WTC11 (cell line): ENCODE measurements at regions not wholly inside any gene's neighbourhood (a gene's known extent, or its start where the extent isn't known, plus 50 kb on each side); places are given as distances from the start of the nearest gene placed in this dataset.

ENCODE experiments used
- ATAC-seq: fragments of 200-7000 bp; cut with Tn5 transposase; 2 replicates; pipeline ENCODE4 v1.10.0; 2021; ENCODE audit warnings: mild to moderate bottlenecking, moderate library complexity
- CTCF ChIA-PET: fragments of 300-600 bp; sonication (Branson Sonifier 250); formaldehyde crosslinking; loops from one replicate; lab custom pipeline; 2021; ENCODE audit warnings: antibody characterized with exemption; lab: Charles Lee
- POLR2A ChIA-PET: fragments of 350-600 bp; sonication (Branson Sonifier 250); formaldehyde crosslinking; loops from one replicate; lab custom pipeline; 2021; ENCODE audit warnings: antibody characterized with exemption; lab: Charles Lee
- DNase-seq: peaks from one replicate; pipeline ENCODE4 v3.0.0; 2021; ENCODE audit warnings: low spot score
- H3K27ac Mint-ChIP-seq: 2 replicates; pipeline ENCODE4 v1.8.0; 2021; ENCODE audit warnings: mixed read lengths
- H3K27me3 Mint-ChIP-seq: 2 replicates; pipeline ENCODE4 v1.8.0; 2021; ENCODE audit warnings: low read depth, mild to moderate bottlenecking, moderate library complexity, mixed read lengths
- H3K36me3 Mint-ChIP-seq: 2 replicates; pipeline ENCODE4 v1.8.0; 2021; ENCODE audit warnings: mixed read lengths
- H3K4me1 Mint-ChIP-seq: 2 replicates; pipeline ENCODE4 v1.8.0; 2022; ENCODE audit warnings: mixed read lengths
- H3K4me3 Mint-ChIP-seq: 2 replicates; pipeline ENCODE4 v1.8.0; 2021; ENCODE audit warnings: mild to moderate bottlenecking, moderate library complexity, mixed read lengths
- H3K9me3 Mint-ChIP-seq: 2 replicates; pipeline ENCODE4 v1.8.0; 2021; ENCODE audit warnings: mixed read lengths
- CREM ChIP-seq: sonication (generic); formaldehyde crosslinking; IDR thresholded peaks from 2 replicates; pipeline ENCODE4 v1.8.1; 2022; ENCODE audit warnings: mild to moderate bottlenecking, missing genetic modification reagents, moderate library complexity
- EMX1 ChIP-seq: fragments of 250-450 bp; sonication (Bioruptor Pico); IDR thresholded peaks from 2 replicates; pipeline ENCODE4 v1.8.0; 2021; ENCODE audit warnings: mild to moderate bottlenecking
- ESRRA ChIP-seq: sonication (generic); formaldehyde crosslinking; IDR thresholded peaks from 2 replicates; pipeline ENCODE4 v1.8.1; 2022; ENCODE audit warnings: mild to moderate bottlenecking, missing genetic modification reagents, borderline replicate concordance
- GTF2I ChIP-seq: fragments of 250-450 bp; sonication (Bioruptor Pico); conservative IDR thresholded peaks from 2 replicates; pipeline ENCODE4 v1.4.0; 2021; ENCODE audit warnings: mild to moderate bottlenecking
- IRF2 ChIP-seq: sonication (generic); formaldehyde crosslinking; IDR thresholded peaks from 2 replicates; pipeline ENCODE4 v1.8.0; 2022; ENCODE audit warnings: low read depth, missing genetic modification reagents, borderline replicate concordance
- NR3C1 ChIP-seq: sonication (generic); formaldehyde crosslinking; conservative IDR thresholded peaks from 2 replicates; pipeline ENCODE4 v1.8.1; 2023; ENCODE audit warnings: low read depth, mild to moderate bottlenecking, missing genetic modification reagents
- PRRX2 ChIP-seq: fragments of 250-450 bp; sonication (Bioruptor Pico); IDR thresholded peaks from 2 replicates; pipeline ENCODE4 v1.8.0; 2021; ENCODE audit warnings: mild to moderate bottlenecking
- TCF7 ChIP-seq: sonication (generic); formaldehyde crosslinking; IDR thresholded peaks from 2 replicates; pipeline ENCODE4 v1.8.0; 2022; ENCODE audit warnings: mild to moderate bottlenecking, low read depth, missing genetic modification reagents, moderate library complexity
- TEAD1 ChIP-seq: sonication (generic); formaldehyde crosslinking; IDR thresholded peaks from 2 replicates; pipeline ENCODE4 v1.8.0; 2022; ENCODE audit warnings: mild to moderate bottlenecking, missing genetic modification reagents
- ZNF138 ChIP-seq: sonication (generic); formaldehyde crosslinking; conservative IDR thresholded peaks from 2 replicates; pipeline ENCODE4 v1.8.1; 2022; ENCODE audit warnings: mild to moderate bottlenecking, moderate library complexity, missing genetic modification reagents
- ZNF263 ChIP-seq: sonication (generic); formaldehyde crosslinking; IDR thresholded peaks from 2 replicates; pipeline ENCODE4 v1.8.1; 2022; ENCODE audit warnings: low read depth, mild to moderate bottlenecking, moderate library complexity, missing genetic modification reagents
- ZNF396 ChIP-seq: fragments of 250-450 bp; sonication (Bioruptor Pico); IDR thresholded peaks from 2 replicates; pipeline ENCODE4 v1.8.0; 2021; ENCODE audit warnings: mild to moderate bottlenecking, moderate library complexity, borderline replicate concordance
- ZNF423 ChIP-seq: fragments of 250-450 bp; sonication (Bioruptor Pico); IDR thresholded peaks from 2 replicates; pipeline ENCODE4 v2.1.2; 2022; ENCODE audit warnings: mild to moderate bottlenecking, moderate library complexity
- TF ChIP-seq, protein P1 (sequence below): sonication (generic); formaldehyde crosslinking; IDR thresholded peaks from 2 replicates; pipeline ENCODE4 v1.8.1; 2022; ENCODE audit warnings: missing genetic modification reagents, borderline replicate concordance
- TF ChIP-seq, protein P2 (sequence below): sonication (generic); formaldehyde crosslinking; IDR thresholded peaks from 2 replicates; pipeline ENCODE4 v1.8.0; 2023; ENCODE audit warnings: missing genetic modification reagents
- TF ChIP-seq, protein P3 (sequence below): sonication (generic); formaldehyde crosslinking; IDR thresholded peaks from 2 replicates; pipeline ENCODE4 v1.8.1; 2023; ENCODE audit warnings: mild to moderate bottlenecking, missing genetic modification reagents, moderate library complexity
- TF ChIP-seq, protein P4 (sequence below): fragments of 250-450 bp; sonication (Bioruptor Pico); IDR thresholded peaks from 2 replicates; pipeline ENCODE4 v1.9.0; 2021; ENCODE audit warnings: mild to moderate bottlenecking, borderline replicate concordance
- TF ChIP-seq, protein P5 (sequence below): fragments of 250-450 bp; sonication (Bioruptor Pico); IDR thresholded peaks from 2 replicates; pipeline ENCODE4 v1.9.0; 2021; ENCODE audit warnings: moderate library complexity, mild to moderate bottlenecking, inconsistent platforms, borderline replicate concordance
- TF ChIP-seq, protein P6 (sequence below): sonication (generic); formaldehyde crosslinking; IDR thresholded peaks from 2 replicates; pipeline ENCODE4 v1.8.0; 2023; ENCODE audit warnings: missing genetic modification reagents, mild to moderate bottlenecking, borderline replicate concordance
- TF ChIP-seq, protein P7 (sequence below): fragments of 250-450 bp; sonication (Bioruptor Pico); IDR thresholded peaks from 2 replicates; pipeline ENCODE4 v1.9.0; 2021; ENCODE audit warnings: mild to moderate bottlenecking

DNA sequence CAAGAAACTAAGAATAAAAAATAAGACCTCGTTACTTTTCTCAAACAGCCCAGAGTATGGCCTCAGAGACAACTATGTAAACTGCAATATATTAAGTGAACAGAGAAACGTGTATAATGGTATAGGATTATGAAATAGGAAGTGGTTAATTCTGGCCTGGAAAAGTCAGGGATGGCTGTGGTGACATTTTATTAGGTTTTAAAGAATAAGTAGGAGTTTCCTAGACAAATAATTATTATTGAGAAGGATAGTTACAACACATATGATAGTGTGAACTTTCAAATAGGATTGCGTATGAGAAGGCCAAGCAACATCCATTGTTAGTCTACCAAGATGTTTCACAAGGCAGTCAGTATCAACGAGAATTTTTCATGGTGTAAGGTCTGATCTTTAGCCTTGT, 244.1 kb downstream of the LPIN1 start:
- CTCF ChIA-PET = no interaction called here
- H3K9me3 Mint-ChIP-seq = peaks cover 27% of the 10 kb centered on the region

More for the DNA sequence above, 244.1 kb downstream of the LPIN1 start:
- no peak for TF ChIP-seq ZNF423 (CRISPR knock-in tag)
- TF ChIP-seq, protein P1, sequence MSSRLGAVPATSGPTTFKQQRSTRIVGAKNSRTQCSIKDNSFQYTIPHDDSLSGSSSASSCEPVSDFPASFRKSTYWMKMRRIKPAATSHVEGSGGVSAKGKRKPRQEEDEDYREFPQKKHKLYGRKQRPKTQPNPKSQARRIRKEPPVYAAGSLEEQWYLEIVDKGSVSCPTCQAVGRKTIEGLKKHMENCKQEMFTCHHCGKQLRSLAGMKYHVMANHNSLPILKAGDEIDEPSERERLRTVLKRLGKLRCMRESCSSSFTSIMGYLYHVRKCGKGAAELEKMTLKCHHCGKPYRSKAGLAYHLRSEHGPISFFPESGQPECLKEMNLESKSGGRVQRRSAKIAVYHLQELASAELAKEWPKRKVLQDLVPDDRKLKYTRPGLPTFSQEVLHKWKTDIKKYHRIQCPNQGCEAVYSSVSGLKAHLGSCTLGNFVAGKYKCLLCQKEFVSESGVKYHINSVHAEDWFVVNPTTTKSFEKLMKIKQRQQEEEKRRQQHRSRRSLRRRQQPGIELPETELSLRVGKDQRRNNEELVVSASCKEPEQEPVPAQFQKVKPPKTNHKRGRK (CRISPR knock-in tag) = no peak
- no peak for TF ChIP-seq PRRX2 (CRISPR knock-in tag)
- TF ChIP-seq, protein P2, sequence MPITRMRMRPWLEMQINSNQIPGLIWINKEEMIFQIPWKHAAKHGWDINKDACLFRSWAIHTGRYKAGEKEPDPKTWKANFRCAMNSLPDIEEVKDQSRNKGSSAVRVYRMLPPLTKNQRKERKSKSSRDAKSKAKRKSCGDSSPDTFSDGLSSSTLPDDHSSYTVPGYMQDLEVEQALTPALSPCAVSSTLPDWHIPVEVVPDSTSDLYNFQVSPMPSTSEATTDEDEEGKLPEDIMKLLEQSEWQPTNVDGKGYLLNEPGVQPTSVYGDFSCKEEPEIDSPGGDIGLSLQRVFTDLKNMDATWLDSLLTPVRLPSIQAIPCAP (CRISPR knock-in tag) = no peak
- TF ChIP-seq, protein P3, sequence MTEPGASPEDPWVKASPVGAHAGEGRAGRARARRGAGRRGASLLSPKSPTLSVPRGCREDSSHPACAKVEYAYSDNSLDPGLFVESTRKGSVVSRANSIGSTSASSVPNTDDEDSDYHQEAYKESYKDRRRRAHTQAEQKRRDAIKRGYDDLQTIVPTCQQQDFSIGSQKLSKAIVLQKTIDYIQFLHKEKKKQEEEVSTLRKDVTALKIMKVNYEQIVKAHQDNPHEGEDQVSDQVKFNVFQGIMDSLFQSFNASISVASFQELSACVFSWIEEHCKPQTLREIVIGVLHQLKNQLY (CRISPR knock-in tag) = no peak
- TF ChIP-seq, protein P4, sequence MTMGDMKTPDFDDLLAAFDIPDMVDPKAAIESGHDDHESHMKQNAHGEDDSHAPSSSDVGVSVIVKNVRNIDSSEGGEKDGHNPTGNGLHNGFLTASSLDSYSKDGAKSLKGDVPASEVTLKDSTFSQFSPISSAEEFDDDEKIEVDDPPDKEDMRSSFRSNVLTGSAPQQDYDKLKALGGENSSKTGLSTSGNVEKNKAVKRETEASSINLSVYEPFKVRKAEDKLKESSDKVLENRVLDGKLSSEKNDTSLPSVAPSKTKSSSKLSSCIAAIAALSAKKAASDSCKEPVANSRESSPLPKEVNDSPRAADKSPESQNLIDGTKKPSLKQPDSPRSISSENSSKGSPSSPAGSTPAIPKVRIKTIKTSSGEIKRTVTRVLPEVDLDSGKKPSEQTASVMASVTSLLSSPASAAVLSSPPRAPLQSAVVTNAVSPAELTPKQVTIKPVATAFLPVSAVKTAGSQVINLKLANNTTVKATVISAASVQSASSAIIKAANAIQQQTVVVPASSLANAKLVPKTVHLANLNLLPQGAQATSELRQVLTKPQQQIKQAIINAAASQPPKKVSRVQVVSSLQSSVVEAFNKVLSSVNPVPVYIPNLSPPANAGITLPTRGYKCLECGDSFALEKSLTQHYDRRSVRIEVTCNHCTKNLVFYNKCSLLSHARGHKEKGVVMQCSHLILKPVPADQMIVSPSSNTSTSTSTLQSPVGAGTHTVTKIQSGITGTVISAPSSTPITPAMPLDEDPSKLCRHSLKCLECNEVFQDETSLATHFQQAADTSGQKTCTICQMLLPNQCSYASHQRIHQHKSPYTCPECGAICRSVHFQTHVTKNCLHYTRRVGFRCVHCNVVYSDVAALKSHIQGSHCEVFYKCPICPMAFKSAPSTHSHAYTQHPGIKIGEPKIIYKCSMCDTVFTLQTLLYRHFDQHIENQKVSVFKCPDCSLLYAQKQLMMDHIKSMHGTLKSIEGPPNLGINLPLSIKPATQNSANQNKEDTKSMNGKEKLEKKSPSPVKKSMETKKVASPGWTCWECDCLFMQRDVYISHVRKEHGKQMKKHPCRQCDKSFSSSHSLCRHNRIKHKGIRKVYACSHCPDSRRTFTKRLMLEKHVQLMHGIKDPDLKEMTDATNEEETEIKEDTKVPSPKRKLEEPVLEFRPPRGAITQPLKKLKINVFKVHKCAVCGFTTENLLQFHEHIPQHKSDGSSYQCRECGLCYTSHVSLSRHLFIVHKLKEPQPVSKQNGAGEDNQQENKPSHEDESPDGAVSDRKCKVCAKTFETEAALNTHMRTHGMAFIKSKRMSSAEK (CRISPR knock-in tag) = no peak
- TF ChIP-seq TCF7 (CRISPR knock-in tag) = no peak
- no peak for TF ChIP-seq TEAD1 (CRISPR knock-in tag)
- TF ChIP-seq ZNF396 = no peak
- TF ChIP-seq GTF2I (CRISPR knock-in tag) = no peak
- TF ChIP-seq ESRRA (CRISPR knock-in tag) = no peak
- no peak for TF ChIP-seq ZNF138 (CRISPR knock-in tag)
- no peak for TF ChIP-seq CREM (CRISPR knock-in tag)
- TF ChIP-seq, protein P5, sequence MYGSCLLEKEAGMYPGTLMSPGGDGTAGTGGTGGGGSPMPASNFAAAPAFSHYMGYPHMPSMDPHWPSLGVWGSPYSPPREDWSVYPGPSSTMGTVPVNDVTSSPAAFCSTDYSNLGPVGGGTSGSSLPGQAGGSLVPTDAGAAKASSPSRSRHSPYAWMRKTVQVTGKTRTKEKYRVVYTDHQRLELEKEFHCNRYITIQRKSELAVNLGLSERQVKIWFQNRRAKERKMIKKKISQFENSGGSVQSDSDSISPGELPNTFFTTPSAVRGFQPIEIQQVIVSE (CRISPR knock-in tag) = no peak
- TF ChIP-seq, protein P6, sequence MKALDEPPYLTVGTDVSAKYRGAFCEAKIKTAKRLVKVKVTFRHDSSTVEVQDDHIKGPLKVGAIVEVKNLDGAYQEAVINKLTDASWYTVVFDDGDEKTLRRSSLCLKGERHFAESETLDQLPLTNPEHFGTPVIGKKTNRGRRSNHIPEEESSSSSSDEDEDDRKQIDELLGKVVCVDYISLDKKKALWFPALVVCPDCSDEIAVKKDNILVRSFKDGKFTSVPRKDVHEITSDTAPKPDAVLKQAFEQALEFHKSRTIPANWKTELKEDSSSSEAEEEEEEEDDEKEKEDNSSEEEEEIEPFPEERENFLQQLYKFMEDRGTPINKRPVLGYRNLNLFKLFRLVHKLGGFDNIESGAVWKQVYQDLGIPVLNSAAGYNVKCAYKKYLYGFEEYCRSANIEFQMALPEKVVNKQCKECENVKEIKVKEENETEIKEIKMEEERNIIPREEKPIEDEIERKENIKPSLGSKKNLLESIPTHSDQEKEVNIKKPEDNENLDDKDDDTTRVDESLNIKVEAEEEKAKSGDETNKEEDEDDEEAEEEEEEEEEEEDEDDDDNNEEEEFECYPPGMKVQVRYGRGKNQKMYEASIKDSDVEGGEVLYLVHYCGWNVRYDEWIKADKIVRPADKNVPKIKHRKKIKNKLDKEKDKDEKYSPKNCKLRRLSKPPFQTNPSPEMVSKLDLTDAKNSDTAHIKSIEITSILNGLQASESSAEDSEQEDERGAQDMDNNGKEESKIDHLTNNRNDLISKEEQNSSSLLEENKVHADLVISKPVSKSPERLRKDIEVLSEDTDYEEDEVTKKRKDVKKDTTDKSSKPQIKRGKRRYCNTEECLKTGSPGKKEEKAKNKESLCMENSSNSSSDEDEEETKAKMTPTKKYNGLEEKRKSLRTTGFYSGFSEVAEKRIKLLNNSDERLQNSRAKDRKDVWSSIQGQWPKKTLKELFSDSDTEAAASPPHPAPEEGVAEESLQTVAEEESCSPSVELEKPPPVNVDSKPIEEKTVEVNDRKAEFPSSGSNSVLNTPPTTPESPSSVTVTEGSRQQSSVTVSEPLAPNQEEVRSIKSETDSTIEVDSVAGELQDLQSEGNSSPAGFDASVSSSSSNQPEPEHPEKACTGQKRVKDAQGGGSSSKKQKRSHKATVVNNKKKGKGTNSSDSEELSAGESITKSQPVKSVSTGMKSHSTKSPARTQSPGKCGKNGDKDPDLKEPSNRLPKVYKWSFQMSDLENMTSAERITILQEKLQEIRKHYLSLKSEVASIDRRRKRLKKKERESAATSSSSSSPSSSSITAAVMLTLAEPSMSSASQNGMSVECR = no peak
- no peak for TF ChIP-seq NR3C1
- TF ChIP-seq EMX1 (CRISPR knock-in tag) = no peak
- TF ChIP-seq ZNF263 (CRISPR knock-in tag) = no peak
- TF ChIP-seq, protein P7, sequence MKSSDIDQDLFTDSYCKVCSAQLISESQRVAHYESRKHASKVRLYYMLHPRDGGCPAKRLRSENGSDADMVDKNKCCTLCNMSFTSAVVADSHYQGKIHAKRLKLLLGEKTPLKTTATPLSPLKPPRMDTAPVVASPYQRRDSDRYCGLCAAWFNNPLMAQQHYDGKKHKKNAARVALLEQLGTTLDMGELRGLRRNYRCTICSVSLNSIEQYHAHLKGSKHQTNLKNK (CRISPR knock-in tag) = no peak
- no peak for TF ChIP-seq IRF2 (CRISPR knock-in tag)
- ATAC-seq (no peak), DNase-seq (no peak)
- H3K4me3 Mint-ChIP-seq = no peak overlapping the region
- H3K27ac Mint-ChIP-seq = no peak overlapping the region
- POLR2A ChIA-PET = no interaction called here
- peaks cover 11% of the 10 kb centered on the region for H3K36me3 Mint-ChIP-seq
- peaks cover 28% of the 10 kb centered on the region for H3K4me1 Mint-ChIP-seq
- H3K27me3 Mint-ChIP-seq = no peaks in the 10 kb centered on the region
